HG02763 (cell line): ENCODE measurements at regions not wholly inside any gene's neighbourhood (a gene's known extent, or its start where the extent isn't known, plus 50 kb on each side); places are given as distances from the start of the nearest gene placed in this dataset.

Source experiments
- ATAC-seq: cut with Tn5 transposase; IDR thresholded peaks from one replicate; pipeline ENCODE4 v1.9.1; 2021; ENCODE audit warnings: mild to moderate bottlenecking, moderate library complexity; ENCODE audit not compliant: unreplicated experiment

- no peak for ATAC-seq
Observed at GRCh38 chr5:15215056-15215455, 284.9 kb upstream of the FBXL7 start.

GRCh38 chr5:15214010-15214409, 286.0 kb upstream of the FBXL7 start:
- ATAC-seq, result no peak

DNA sequence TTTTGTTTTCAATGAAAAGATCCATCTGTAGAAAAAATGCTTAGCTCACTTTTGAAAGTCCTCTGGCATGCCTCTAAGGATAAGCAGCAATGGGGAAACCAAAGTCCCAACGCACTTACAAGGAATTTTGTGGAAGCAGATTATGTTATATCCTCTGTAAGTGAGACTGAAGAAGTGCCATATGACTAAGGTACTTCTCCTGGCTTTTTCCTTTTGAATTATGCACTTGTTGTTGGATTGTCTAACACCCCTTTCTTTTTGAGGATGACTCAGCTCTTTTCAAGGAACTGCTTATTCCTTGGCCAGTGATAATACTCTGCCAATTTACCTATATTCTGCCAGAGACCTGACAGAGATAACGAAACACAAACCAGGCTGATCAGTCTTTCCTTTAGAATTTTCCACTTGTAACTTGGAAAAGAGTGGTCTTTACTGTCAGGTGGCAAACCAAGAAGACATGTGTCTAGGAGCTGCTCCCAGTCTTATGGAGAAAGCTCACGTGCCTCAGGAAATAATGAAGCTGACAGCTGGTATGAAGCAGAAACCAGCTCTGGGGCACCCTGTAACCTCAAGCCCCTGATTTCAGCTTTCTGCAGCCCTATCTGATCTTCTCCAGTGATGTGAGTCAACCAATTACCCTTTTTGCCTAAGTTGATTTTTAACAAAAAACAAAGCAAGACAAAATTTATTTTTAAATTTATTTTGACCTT, 290.8 kb upstream of the FBXL7 start:
- no peak for ATAC-seq

GRCh38 chr5:15206133-15206532, 293.8 kb upstream of the FBXL7 start:
- no peak for ATAC-seq

DNA sequence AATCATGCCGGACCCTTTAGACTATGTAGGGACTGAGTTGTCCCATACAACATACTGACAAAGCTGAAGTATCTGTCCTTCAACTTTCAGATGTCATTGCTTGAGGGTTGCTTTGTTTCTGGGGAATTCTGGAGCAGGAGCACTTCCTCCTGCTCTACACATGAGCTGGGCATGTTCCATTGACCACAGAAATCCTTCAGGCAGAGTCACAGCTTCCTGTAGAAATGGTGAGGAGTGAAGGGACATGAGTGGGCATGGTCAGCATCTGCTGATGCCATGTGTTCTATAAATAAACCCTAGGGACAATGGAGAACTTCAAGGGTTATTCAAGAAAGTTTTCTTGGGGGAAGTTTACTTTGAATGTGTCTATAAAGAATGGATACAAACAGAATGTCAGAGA, 296.6 kb upstream of the FBXL7 start:
- no peak for ATAC-seq

DNA sequence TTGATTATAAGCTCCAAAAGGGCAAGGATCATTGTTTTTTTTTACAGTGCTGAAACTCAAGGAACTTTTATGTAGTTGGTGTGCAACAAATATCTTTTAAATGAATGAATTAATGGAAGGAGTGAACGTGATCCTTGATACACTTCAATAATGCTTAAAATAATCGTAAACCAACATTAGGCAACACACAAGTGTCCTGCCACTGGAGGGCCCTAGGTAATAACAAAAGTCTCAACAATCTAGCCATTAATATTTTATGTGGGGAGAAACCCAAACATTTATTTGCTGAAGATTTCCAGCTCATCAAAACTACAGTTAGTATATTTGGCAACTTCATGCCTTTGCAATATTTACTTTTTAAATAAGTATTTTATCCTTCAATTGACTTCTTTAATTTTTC, 309.0 kb upstream of the FBXL7 start:
- ATAC-seq, result no peak

DNA sequence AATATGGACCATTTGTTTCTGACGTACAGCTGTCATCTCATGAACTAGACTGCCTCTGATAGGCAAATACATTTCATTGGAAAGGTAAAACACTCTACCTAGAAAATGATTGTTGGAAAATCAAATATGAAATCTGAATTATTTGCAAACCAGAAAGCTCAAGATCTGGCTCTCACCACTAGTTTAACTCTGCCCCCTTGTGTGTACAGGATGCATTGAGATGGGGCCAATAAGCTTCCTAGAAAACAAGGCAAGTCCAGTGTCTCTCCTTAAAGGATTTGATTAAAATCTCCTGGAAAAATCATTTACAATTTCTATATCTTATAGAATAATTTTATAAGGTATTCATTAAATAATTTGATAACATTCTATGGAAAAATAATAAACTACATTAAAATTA, 311.9 kb upstream of the ANKH start:
- no peak for ATAC-seq

DNA sequence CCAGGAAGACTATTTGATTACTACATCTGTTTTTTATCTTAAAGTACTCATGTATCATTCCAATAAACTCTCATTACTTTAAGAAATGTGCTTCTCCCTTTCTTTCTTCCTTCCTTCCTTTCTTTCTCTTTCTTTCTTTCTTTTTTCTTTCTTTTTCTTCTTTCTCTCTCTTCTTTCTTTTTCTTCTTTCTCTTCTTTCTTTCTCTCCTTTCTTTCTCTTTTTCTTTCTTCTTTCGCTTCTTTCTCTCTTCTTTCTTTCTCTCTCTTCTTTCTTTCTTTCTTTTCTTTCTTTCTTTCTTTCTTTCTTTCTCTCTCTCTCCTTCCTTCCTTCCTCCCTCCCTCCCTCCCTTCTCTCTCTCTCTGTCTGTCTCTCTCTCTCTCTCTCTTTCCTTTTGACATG, 298.6 kb upstream of the ANKH start:
- ATAC-seq, result no peak

DNA sequence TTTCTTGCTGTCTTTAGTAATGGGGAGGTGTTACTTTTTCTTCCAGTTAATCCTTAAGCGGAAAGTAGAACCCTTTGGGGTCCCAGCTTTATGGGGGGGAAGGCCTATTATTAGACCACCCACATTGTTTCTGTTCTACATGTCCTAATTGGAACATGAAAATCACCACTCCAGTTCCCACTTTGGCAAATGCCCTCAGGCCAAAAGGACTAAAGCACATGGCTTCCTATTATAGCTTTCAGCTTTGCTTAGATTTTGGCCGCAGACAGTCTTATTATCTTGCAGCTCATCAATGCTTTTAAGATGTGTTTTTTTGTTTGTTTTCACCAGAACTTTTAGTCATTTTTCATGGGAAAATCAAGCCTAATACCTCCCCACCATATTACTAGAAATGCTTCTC, 296.8 kb upstream of the ANKH start:
- no peak for ATAC-seq

DNA sequence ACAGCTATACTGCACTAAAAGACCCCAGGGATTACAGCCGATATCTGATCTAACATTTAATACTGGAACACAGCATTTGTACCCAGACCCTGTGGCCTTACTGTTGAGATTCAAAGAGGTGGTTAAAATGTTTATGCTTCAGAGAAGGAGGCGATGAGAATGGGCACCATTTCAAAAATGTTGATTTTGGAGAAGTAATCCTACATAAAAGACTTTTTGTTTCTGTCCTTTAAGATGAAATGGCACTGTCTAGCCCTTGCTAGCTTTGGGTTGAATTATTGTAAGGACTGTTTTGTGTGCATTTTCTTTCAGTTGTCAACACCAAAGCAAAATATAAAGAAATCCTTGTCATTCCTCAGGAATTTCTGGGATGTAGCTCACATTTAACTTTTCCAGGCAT, 288.5 kb upstream of the ANKH start:
- no peak for ATAC-seq

GRCh38 chr5:15159606-15160005, 288.0 kb upstream of the ANKH start:
- ATAC-seq, result no peak

GRCh38 chr5:15142458-15142857, 270.9 kb upstream of the ANKH start:
- ATAC-seq, result no peak

DNA sequence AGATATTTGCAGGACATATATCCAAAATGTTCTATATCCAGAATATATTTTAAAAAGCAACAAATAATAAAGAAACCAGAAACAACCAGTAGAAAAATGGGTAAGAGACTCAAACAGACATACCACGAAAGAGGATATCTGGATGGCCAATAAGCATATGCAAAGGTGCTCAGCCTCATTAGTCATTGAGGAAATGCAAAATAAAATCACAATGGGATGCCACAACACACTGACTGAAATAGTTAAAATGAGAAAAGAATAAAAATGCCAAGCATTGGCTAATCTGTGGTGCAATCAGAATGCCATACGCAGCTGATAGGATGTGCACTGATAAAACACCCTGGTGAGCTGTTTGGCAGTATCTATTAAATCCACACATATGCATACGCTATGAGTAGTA, 265.8 kb upstream of the ANKH start:
- ATAC-seq, result no peak

GRCh38 chr5:15135661-15136060, 264.1 kb upstream of the ANKH start:
- no peak for ATAC-seq

DNA sequence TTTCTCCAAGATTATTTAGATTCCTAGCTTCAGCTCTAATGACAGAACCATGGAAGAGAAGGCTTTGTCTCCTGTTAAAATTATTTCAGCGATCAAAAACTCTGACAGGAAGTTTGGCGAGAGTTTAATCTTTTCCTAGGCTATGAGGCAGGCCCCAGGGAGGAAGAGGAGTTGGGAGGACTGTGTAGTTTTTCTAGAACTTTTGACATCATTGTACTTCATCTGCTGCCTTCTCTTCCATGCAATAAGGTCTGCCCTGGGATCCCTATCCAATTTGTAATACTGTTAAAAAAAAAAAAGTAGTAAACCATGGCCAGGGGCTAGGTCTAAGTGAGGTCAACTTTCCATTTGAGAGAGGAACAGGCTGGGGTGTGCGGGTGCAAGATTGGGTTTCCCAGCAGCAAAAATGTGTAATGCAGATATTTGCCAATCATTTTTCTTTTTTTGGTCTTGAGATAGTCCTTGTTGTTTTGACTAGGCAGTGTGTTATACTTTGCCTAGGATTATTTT, 261.9 kb upstream of the ANKH start:
- ATAC-seq, result no peak

GRCh38 chr5:15132816-15133405, 261.3 kb upstream of the ANKH start:
- ATAC-seq, result no peak

DNA sequence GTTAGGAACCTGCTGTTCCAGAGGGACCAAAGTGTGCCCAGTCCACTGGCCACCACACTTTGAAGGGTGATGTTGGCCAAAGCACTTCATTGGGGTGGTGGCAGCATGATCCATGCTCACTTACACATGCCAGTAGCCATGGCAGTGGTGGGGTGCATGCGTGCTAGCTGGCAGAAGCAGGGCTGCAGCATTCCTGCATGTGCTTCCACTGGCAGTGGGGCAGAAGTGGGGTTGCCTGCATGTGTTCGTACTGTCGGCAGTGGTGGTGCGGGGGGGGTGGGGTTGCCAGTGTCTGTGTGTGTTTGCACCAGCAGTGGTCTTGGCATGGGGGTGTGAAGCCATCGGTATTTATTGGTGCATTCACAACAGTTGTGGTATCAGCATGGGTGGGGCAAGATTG, 260.3 kb upstream of the ANKH start:
- ATAC-seq, result no peak

DNA sequence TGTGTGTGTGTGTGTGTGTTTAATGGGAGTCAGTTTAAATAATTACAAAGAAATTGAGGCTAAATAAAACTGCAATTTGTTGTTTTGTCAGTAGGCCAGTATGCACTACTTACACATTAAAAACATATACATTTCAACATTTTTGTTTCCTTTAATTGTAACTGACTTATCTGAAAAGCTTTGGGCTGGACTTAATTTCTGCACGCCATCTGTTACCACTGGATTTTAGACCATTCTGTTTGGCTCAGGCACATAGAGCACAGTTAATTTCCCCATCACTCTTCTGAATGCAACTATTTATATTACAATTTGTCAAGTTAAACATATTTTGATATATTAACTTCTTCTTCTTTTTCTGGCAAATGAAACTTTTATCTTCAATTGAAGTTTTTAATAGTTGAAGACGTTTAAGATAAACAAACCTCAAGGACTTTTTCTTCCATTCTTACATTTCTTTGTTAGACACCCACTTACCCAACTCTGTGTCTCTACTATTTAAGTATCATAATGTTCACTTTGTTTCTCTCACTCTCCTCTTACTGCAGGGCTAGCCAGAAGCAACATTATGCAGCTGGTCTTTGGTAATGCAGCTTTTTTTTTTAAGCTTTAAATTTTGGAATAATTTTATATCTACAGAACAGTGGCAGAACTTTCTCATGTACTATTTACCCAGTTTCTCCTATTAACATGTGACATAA, 253.4 kb upstream of the ANKH start:
- no peak for ATAC-seq

DNA sequence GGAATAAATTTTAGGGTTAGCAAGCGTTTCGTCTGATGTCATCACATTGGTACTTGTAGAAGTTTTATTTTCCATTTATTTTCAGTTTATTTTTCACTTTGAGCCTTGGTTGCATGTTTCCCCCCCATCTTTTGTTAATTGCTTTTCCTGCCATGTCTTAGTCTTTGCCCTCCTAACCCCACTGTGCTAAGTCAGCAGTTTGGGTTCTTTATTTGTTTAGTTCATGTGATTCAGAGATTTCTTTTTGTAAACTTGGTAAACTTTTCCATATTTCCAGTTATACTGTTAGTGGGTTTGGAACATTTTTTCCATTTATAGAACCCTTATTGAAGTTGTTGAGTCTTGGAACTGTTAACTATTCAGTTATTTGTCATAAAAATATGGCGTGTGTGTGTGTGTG, 252.9 kb upstream of the ANKH start:
- ATAC-seq, result no peak

GRCh38 chr5:15117688-15118087, 246.1 kb upstream of the ANKH start:
- ATAC-seq, result no peak

- no peak for ATAC-seq
Observed at GRCh38 chr5:15116996-15117395, 245.4 kb upstream of the ANKH start.
